Neural cell (in vitro differentiated cells): ENCODE measurements at regions not wholly inside any gene's neighbourhood (a gene's known extent, or its start where the extent isn't known, plus 50 kb on each side); places are given as distances from the start of the nearest gene placed in this dataset.

ENCODE experiments used
- H2AFZ ChIP-seq: fragments of 200-600, 300-800 bp; sonication (generic), shearing (Covaris generic); 2 replicates; pipeline ENCODE4 v1.6.0; 2014; ENCODE audit warnings: low read depth, mild to moderate bottlenecking, antibody characterized with exemption, low read length, moderate library complexity
- H3F3A ChIP-seq: fragments of 200-600 bp; shearing (Covaris generic); 2 replicates; pipeline ENCODE4 v1.6.1; 2016; ENCODE audit warnings: mild to moderate bottlenecking, moderate library complexity, mixed read lengths, antibody characterized with exemption, low read length; ENCODE audit not compliant: insufficient read depth, poor library complexity, severe bottlenecking
- H3K27ac ChIP-seq: fragments of 200-600, 300-800 bp; sonication (generic), shearing (Covaris generic); 2 replicates; pipeline ENCODE4 v1.5.1; 2014; ENCODE audit warnings: mild to moderate bottlenecking, low read length, moderate library complexity
- H3K27me3 ChIP-seq: fragments of 300-800, 200-600 bp; sonication (generic), shearing (Covaris generic); 2 replicates; pipeline ENCODE4 v1.6.0; 2014; ENCODE audit warnings: mild to moderate bottlenecking, low read depth, low read length, moderate library complexity; ENCODE audit not compliant: insufficient read depth
- H3K36me3 ChIP-seq: fragments of 300-800, 200-600 bp; sonication (generic), shearing (Covaris generic); 2 replicates; pipeline ENCODE4 v1.5.1; 2014; ENCODE audit warnings: mild to moderate bottlenecking, antibody characterized with exemption, low read length, moderate library complexity; ENCODE audit not compliant: insufficient read depth
- H3K4me2 ChIP-seq: fragments of 300-800, 200-600 bp; sonication (generic), shearing (Covaris generic); 2 replicates; pipeline ENCODE4 v1.6.0; 2014; ENCODE audit warnings: mild to moderate bottlenecking, low read length
- H3K4me3 ChIP-seq: fragments of 300-800, 200-600 bp; sonication (generic), shearing (Covaris generic); 2 replicates; pipeline ENCODE4 v1.5.1; 2014; ENCODE audit warnings: mild to moderate bottlenecking, low read length, moderate library complexity
- H3K79me2 ChIP-seq: fragments of 200-600 bp; shearing (Covaris generic); replicated peaks from 2 replicates; pipeline ENCODE4 v1.6.0; 2014; ENCODE audit warnings: mild to moderate bottlenecking, low read length, moderate library complexity; ENCODE audit not compliant: insufficient read depth
- H3K9ac ChIP-seq: fragments of 300-800, 200-600 bp; sonication (generic), shearing (Covaris generic); 2 replicates; pipeline ENCODE4 v1.6.1; 2016; ENCODE audit warnings: mild to moderate bottlenecking, low read length, mixed read lengths
- H3K9me2 ChIP-seq: fragments of 200-600 bp; shearing (Covaris generic); 2 replicates; pipeline ENCODE4 v1.6.1; 2016; ENCODE audit warnings: mild to moderate bottlenecking, low read length, mixed read lengths; ENCODE audit not compliant: insufficient read depth
- H3K9me3 ChIP-seq: fragments of 200-600, 300-800 bp; sonication (generic), shearing (Covaris generic); 2 replicates; pipeline ENCODE4 v1.6.1; 2016; ENCODE audit warnings: mild to moderate bottlenecking, mixed run types, low read length, moderate library complexity, mixed read lengths
- H4K20me1 ChIP-seq: fragments of 200-600 bp; shearing (Covaris generic); 2 replicates; pipeline ENCODE4 v1.6.1; 2016; ENCODE audit warnings: mild to moderate bottlenecking, mixed run types; ENCODE audit not compliant: insufficient read depth
- CTCF ChIP-seq: fragments of 450-650 bp; IDR thresholded peaks from 2 replicates; pipeline ENCODE4 v1.5.1; 2014; ENCODE audit warnings: antibody characterized with exemption, mild to moderate bottlenecking, moderate library complexity; ENCODE audit not compliant: poor library complexity, severe bottlenecking
- EP300 ChIP-seq: fragments of 450-650 bp; conservative IDR thresholded peaks from 2 replicates; pipeline ENCODE4 v1.6.1; 2014; ENCODE audit warnings: antibody characterized with exemption, mild to moderate bottlenecking, moderate library complexity; ENCODE audit not compliant: poor library complexity, severe bottlenecking
- EZH2 ChIP-seq: fragments of 200-600, 300-800 bp; shearing (Covaris generic), sonication (generic); IDR thresholded peaks from 2 replicates; pipeline ENCODE4 v1.6.1; 2014; ENCODE audit warnings: antibody characterized with exemption, low read length, borderline replicate concordance, mild to moderate bottlenecking; ENCODE audit not compliant: insufficient read depth, poor library complexity, severe bottlenecking
- MXI1 ChIP-seq: fragments of 450-650 bp; conservative IDR thresholded peaks from 2 replicates; pipeline ENCODE4 v1.6.1; 2014; ENCODE audit warnings: antibody characterized with exemption, mild to moderate bottlenecking; ENCODE audit not compliant: poor library complexity, severe bottlenecking
- POLR2AphosphoS5 ChIP-seq: IDR thresholded peaks from 2 replicates; pipeline ENCODE4 v1.6.1; 2012
- RAD21 ChIP-seq: fragments of 450-650 bp; conservative IDR thresholded peaks from 2 replicates; pipeline ENCODE4 v1.6.1; 2014; ENCODE audit warnings: antibody characterized with exemption, mild to moderate bottlenecking, moderate library complexity
- REST ChIP-seq: IDR thresholded peaks from 2 replicates; pipeline ENCODE4 v1.6.1; 2012; ENCODE audit warnings: borderline replicate concordance
- SMC3 ChIP-seq: fragments of 450-650 bp; conservative IDR thresholded peaks from 2 replicates; pipeline ENCODE4 v1.6.1; 2014; ENCODE audit warnings: antibody characterized with exemption, mild to moderate bottlenecking, moderate library complexity; ENCODE audit not compliant: poor library complexity
- TAF1 ChIP-seq: IDR thresholded peaks from 2 replicates; pipeline ENCODE4 v1.6.1; 2012; ENCODE audit warnings: low read depth

GRCh38 chr12:77599782-77600467 is 230.8 kb upstream of the NAV3 start:
- Histone ChIP-seq H3K9ac (no peak overlapping the region), H3K79me2 (no peaks in the 10 kb centered on the region), H3K9me2 (no peaks in the 10 kb centered on the region), H3K27me3 (no peaks in the 10 kb centered on the region), H3K4me3 (no peak overlapping the region), H4K20me1 (no peaks in the 10 kb centered on the region), H3K4me2 (no peak overlapping the region), H2AFZ (no peak overlapping the region), H3K9me3 (no peaks in the 10 kb centered on the region), H3K27ac (peak overlapping the region; percentile 50), H3K36me3 (no peaks in the 10 kb centered on the region), H3F3A (peaks cover 5% of the 10 kb centered on the region)
- no peak for TF ChIP-seq TAF1

GRCh38 chr12:77594366-77594765 is 236.3 kb upstream of the NAV3 start:
- no peak overlapping the region for H3K9ac ChIP-seq
- no peaks in the 10 kb centered on the region for H3F3A ChIP-seq
- no peak overlapping the region for H3K4me2 ChIP-seq
- H3K4me3 ChIP-seq, result no peak overlapping the region
- H3K27me3 ChIP-seq, result no peaks in the 10 kb centered on the region
- H3K9me2 ChIP-seq, result no peaks in the 10 kb centered on the region
- TF ChIP-seq TAF1 (no peak), RAD21 (no peak), SMC3 (no peak), CTCF (no peak), POLR2AphosphoS5 (no peak), EZH2 (no peak), MXI1 (no peak), EP300 (no peak), REST (no peak)
- no peaks in the 10 kb centered on the region for H3K36me3 ChIP-seq
- no peak overlapping the region for H3K27ac ChIP-seq
- no peak overlapping the region for H2AFZ ChIP-seq
- no peaks in the 10 kb centered on the region for H3K9me3 ChIP-seq
- no peaks in the 10 kb centered on the region for H3K79me2 ChIP-seq
- no peaks in the 10 kb centered on the region for H4K20me1 ChIP-seq
